ENCODE measurements at regions not wholly inside any gene's neighbourhood (a gene's known extent, or its start where the extent isn't known, plus 50 kb on each side); places are given as distances from the start of the nearest gene placed in this dataset.

DNA sequence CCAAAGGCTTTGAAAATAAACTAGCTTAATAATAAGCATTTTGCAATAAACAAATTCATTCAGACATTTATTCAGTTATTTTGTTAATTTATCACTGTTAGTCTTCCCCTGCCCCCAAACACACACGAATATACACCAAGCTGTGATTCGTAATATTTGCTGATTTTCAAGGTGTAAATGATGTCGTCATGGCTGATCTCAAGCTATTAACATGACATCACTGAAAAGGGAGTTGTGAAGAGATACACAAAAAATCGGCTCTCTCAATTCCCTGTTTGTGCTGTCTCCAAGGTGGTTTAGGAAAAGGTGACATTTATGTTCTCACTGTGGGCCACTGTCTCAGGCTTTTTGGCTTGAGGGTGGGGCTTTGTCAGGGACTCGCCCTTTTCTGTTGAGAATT, 413.3 kb downstream of the CDH9 start:
- no peak for TF ChIP-seq CTCF (IDR thresholded peaks at IDR 0.05; ENCODE audit: low read depth, low read length)
- in situ Hi-C loops (cut with HindIII; ENCODE audit: low sequenced_read_pairs), result no loop called here
- H3K4me3 ChIP-seq (ENCODE audit: low read depth, low read length), result no peak overlapping the region
- DNase-seq (ENCODE audit: low read depth, low spot score), result no peak

GRCh38 chr5:26622947-26623346, 415.4 kb downstream of the CDH9 start:
- TF ChIP-seq CTCF (IDR thresholded peaks at IDR 0.05; ENCODE audit: low read depth, low read length), result no peak
- H3K4me3 ChIP-seq (ENCODE audit: low read depth, low read length), result no peak overlapping the region
- in situ Hi-C loops (cut with HindIII; ENCODE audit: low sequenced_read_pairs), result no loop called here
- no peak for DNase-seq (ENCODE audit: low read depth, low spot score)

- no peak for TF ChIP-seq CTCF (IDR thresholded peaks at IDR 0.05; ENCODE audit: low read depth, low read length)
- no peak for DNase-seq (ENCODE audit: low read depth, low spot score)
- no peak overlapping the region for H3K4me3 ChIP-seq (ENCODE audit: low read depth, low read length)
- in situ Hi-C loops (cut with HindIII; ENCODE audit: low sequenced_read_pairs), result no loop called here
Observed at GRCh38 chr5:26610577-26610976, 427.8 kb downstream of the CDH9 start.

DNA sequence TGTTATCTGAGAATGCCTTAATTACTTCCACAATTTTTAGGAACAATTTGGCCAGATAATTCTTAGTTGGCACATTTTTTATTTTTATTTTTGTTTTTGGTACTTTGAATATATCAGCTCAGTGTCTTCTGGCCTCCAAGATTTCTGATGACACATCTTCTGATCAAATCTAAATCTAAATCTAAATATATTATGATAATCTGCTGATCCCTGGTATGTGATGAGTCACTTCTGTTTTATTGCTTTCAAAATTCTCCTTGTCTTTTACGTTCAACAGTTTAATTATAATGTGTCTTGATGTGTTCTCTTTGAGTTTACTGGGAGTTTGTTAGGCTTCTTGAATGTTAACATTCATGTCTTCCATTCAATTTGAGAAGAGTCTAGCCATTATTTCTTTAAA, 436.8 kb downstream of the CDH9 start:
- DNase-seq (ENCODE audit: low read depth, low spot score), result no peak
- in situ Hi-C loops (cut with HindIII; ENCODE audit: low sequenced_read_pairs), result no loop called here
- TF ChIP-seq CTCF (IDR thresholded peaks at IDR 0.05; ENCODE audit: low read depth, low read length), result no peak

GRCh38 chr5:26582350-26583045, 455.9 kb downstream of the CDH9 start:
- peak; percentile 59 for DNase-seq (ENCODE audit: low read depth, low spot score)
- in situ Hi-C loops (cut with HindIII; ENCODE audit: low sequenced_read_pairs), result no loop called here
- TF ChIP-seq CTCF (IDR thresholded peaks at IDR 0.05; ENCODE audit: low read depth, low read length), result no peak
- no peak overlapping the region for H3K4me3 ChIP-seq (ENCODE audit: low read depth, low read length)

More for the DNA sequence above, 436.8 kb downstream of the CDH9 start:
- H3K4me3 ChIP-seq (ENCODE audit: low read depth, low read length), result no peak overlapping the region

DNA sequence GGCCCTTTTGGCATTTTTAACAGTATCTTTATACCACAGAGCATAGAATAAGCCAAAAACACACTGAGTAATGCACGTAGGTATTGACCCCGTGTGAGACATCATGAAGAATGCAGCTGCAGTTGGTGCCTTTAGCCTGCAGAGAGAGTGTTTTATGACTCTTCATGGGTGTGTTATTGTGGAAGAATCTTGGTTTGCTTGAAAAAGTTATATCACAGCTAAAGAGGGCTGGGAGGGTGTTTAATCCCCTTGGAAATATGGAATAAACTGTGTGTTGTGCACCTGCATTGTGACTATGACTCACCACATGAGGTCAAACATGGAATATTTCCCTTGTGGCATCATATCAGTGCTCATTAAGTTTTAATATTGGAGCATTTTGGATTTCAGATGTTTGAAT, 458.7 kb downstream of the CDH9 start:
- TF ChIP-seq CTCF (IDR thresholded peaks at IDR 0.05; ENCODE audit: low read depth, low read length), result no peak
- in situ Hi-C loops (cut with HindIII; ENCODE audit: low sequenced_read_pairs), result no loop called here
- no peak overlapping the region for H3K4me3 ChIP-seq (ENCODE audit: low read depth, low read length)
- DNase-seq (ENCODE audit: low read depth, low spot score), result no peak

Data from astrocyte of the spinal cord (primary cell).